HCT116 (cell line): ENCODE measurements at regions not wholly inside any gene's neighbourhood (a gene's known extent, or its start where the extent isn't known, plus 50 kb on each side); places are given as distances from the start of the nearest gene placed in this dataset.

Source experiments
- CEBPB ChIP-seq: IDR thresholded peaks from 2 replicates; pipeline ENCODE4 v1.6.1; 2012; ENCODE audit warnings: low read depth
- CTCF ChIP-seq, 3 experiments: fragments of 200-600 bp in 1 of 3; sonication (generic) in 1 of 3; IDR thresholded peaks in 2 of 3; conservative IDR thresholded peaks in 1 of 3; 2 replicates each; pipeline ENCODE4 v1.5.1; 2012 to 2017; ENCODE audit warnings: low read depth in 2 of 3, low read length in 2 of 3, antibody characterized with exemption in 1 of 3, borderline replicate concordance in 1 of 3, control low read depth in 1 of 3, mild to moderate bottlenecking in 1 of 3, mixed read lengths in 1 of 3, mixed run types in 1 of 3, moderate library complexity in 1 of 3; ENCODE audit not compliant: insufficient read depth in 1 of 3
- EZH2 ChIP-seq: fragments of 200-600 bp; sonication (generic); IDR thresholded peaks from 2 replicates; pipeline ENCODE4 v1.6.1; 2017; ENCODE audit warnings: antibody characterized with exemption, mixed run types
- MAX ChIP-seq: IDR thresholded peaks from 2 replicates; pipeline ENCODE4 v1.6.1; 2012
- POLR2A ChIP-seq: IDR thresholded peaks from 2 replicates; pipeline ENCODE4 v1.7.0; 2011; ENCODE audit warnings: borderline replicate concordance; ENCODE audit not compliant: insufficient read depth, insufficient read length; ENCODE audit errors: extremely low read depth
- YY1 ChIP-seq: IDR thresholded peaks from 2 replicates; pipeline ENCODE4 v1.6.1; 2011; ENCODE audit warnings: low read length, low read depth, moderate library complexity, mild to moderate bottlenecking; ENCODE audit not compliant: insufficient replicate concordance; ENCODE audit errors: extremely low read depth
- ZFX ChIP-seq: fragments of 450-650 bp; IDR thresholded peaks from 2 replicates; pipeline ENCODE4 v1.6.1; 2017
- TF ChIP-seq, protein P1 (sequence below): IDR thresholded peaks from 2 replicates; pipeline ENCODE4 v1.6.1; 2011; ENCODE audit warnings: mild to moderate bottlenecking, low read length, moderate library complexity; ENCODE audit not compliant: insufficient replicate concordance; ENCODE audit errors: extremely low read depth
- TF ChIP-seq, protein P2 (sequence below): IDR thresholded peaks from 2 replicates; pipeline ENCODE4 v1.6.1; 2012
- TF ChIP-seq, protein P3 (sequence below): IDR thresholded peaks from 2 replicates; pipeline ENCODE4 v1.6.1; 2012; ENCODE audit warnings: low read depth

DNA sequence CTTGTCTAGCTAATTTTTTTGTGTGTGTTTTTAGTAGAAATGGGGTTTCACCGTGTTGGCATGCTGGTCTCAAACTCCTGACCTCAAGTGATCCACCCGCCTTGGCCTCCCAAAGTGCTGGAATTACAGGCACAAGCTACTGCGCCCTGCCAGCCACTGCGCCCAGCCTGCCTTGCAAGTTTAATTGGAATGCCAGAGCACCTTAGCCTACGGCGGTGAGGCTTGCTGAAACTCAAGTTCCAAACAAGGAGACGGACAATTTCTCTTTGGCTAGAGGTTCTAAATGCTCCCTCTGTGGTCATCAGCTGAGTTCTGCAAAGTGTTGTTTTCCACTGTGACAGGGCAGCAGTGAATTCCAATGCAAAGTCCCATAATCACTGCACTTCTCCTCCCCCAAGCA, 583.4 kb downstream of the KCNJ3 start:
- no peak for TF ChIP-seq CTCF (IDR thresholded peaks at IDR 0.05 in 2 of 3, conservative IDR thresholded peaks at IDR 0.05 in 1 of 3; ENCODE audit: borderline replicate concordance in 1 of 3, insufficient read depth in 1 of 3, low read depth in 2 of 3, low read length in 2 of 3)
- no peak for TF ChIP-seq ZFX
- TF ChIP-seq, protein P1, sequence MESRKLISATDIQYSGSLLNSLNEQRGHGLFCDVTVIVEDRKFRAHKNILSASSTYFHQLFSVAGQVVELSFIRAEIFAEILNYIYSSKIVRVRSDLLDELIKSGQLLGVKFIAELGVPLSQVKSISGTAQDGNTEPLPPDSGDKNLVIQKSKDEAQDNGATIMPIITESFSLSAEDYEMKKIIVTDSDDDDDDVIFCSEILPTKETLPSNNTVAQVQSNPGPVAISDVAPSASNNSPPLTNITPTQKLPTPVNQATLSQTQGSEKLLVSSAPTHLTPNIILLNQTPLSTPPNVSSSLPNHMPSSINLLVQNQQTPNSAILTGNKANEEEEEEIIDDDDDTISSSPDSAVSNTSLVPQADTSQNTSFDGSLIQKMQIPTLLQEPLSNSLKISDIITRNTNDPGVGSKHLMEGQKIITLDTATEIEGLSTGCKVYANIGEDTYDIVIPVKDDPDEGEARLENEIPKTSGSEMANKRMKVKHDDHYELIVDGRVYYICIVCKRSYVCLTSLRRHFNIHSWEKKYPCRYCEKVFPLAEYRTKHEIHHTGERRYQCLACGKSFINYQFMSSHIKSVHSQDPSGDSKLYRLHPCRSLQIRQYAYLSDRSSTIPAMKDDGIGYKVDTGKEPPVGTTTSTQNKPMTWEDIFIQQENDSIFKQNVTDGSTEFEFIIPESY = no peak
- TF ChIP-seq MAX = no peak
- TF ChIP-seq YY1 = no peak
- TF ChIP-seq, protein P2, sequence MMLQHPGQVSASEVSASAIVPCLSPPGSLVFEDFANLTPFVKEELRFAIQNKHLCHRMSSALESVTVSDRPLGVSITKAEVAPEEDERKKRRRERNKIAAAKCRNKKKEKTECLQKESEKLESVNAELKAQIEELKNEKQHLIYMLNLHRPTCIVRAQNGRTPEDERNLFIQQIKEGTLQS = no peak
- no peak for TF ChIP-seq EZH2
- no peak for TF ChIP-seq POLR2A
- TF ChIP-seq, protein P3, sequence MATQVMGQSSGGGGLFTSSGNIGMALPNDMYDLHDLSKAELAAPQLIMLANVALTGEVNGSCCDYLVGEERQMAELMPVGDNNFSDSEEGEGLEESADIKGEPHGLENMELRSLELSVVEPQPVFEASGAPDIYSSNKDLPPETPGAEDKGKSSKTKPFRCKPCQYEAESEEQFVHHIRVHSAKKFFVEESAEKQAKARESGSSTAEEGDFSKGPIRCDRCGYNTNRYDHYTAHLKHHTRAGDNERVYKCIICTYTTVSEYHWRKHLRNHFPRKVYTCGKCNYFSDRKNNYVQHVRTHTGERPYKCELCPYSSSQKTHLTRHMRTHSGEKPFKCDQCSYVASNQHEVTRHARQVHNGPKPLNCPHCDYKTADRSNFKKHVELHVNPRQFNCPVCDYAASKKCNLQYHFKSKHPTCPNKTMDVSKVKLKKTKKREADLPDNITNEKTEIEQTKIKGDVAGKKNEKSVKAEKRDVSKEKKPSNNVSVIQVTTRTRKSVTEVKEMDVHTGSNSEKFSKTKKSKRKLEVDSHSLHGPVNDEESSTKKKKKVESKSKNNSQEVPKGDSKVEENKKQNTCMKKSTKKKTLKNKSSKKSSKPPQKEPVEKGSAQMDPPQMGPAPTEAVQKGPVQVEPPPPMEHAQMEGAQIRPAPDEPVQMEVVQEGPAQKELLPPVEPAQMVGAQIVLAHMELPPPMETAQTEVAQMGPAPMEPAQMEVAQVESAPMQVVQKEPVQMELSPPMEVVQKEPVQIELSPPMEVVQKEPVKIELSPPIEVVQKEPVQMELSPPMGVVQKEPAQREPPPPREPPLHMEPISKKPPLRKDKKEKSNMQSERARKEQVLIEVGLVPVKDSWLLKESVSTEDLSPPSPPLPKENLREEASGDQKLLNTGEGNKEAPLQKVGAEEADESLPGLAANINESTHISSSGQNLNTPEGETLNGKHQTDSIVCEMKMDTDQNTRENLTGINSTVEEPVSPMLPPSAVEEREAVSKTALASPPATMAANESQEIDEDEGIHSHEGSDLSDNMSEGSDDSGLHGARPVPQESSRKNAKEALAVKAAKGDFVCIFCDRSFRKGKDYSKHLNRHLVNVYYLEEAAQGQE = no peak
- no peak for TF ChIP-seq CEBPB
